GM21529 (cell line): ENCODE measurements at regions not wholly inside any gene's neighbourhood (a gene's known extent, or its start where the extent isn't known, plus 50 kb on each side); places are given as distances from the start of the nearest gene placed in this dataset.
A peak's percentile ranks its signal among the peaks of the same experiment; 100 is the strongest.

Experiments used
- ATAC-seq: cut with Tn5 transposase; IDR thresholded peaks from one replicate; pipeline ENCODE4 v1.9.1; 2021; ENCODE audit not compliant: unreplicated experiment

GRCh38 chr6:141593311-141593710 is 539.4 kb upstream of the GJE1 start:
- ATAC-seq = no peak

- no peak for ATAC-seq
Measured at GRCh38 chr6:141587482-141588266, 545.1 kb upstream of the GJE1 start.

GRCh38 chr6:141580988-141581552 is 551.7 kb upstream of the GJE1 start:
- no peak for ATAC-seq

- ATAC-seq = no peak
Measured at GRCh38 chr6:141580131-141580530, 552.6 kb upstream of the GJE1 start.

GRCh38 chr6:141576751-141577150 is 556.0 kb upstream of the GJE1 start:
- no peak for ATAC-seq

- peak; percentile 91 for ATAC-seq
Measured at GRCh38 chr6:141562851-141563763, 569.6 kb upstream of the GJE1 start.

- peak; percentile 22 for ATAC-seq
Measured at GRCh38 chr6:141562186-141562811, 570.4 kb upstream of the GJE1 start.

GRCh38 chr6:141561154-141561553 is 571.6 kb upstream of the GJE1 start:
- no peak for ATAC-seq

- ATAC-seq = peak; percentile 77
Measured at GRCh38 chr6:141552463-141552862, 580.3 kb upstream of the GJE1 start.

GRCh38 chr6:141552031-141552430 is 580.7 kb upstream of the GJE1 start:
- ATAC-seq = no peak

- ATAC-seq = no peak
Measured at GRCh38 chr6:141551318-141551717, 581.4 kb upstream of the GJE1 start.

- ATAC-seq = no peak
Measured at GRCh38 chr6:141550471-141550870, 582.3 kb upstream of the GJE1 start.

GRCh38 chr6:141548966-141549365 is 583.8 kb upstream of the GJE1 start:
- ATAC-seq = no peak

- ATAC-seq = no peak
Measured at GRCh38 chr6:141541581-141542324, 591.0 kb upstream of the GJE1 start.

GRCh38 chr6:141540207-141540606 is 592.5 kb upstream of the GJE1 start:
- ATAC-seq = no peak

- no peak for ATAC-seq
Measured at GRCh38 chr6:141539617-141540016, 593.1 kb upstream of the GJE1 start.

GRCh38 chr6:141532211-141532610 is 600.5 kb upstream of the GJE1 start:
- ATAC-seq = no peak

- no peak for ATAC-seq
Measured at GRCh38 chr6:141531040-141531439, 601.7 kb upstream of the GJE1 start.

GRCh38 chr6:141528596-141528995 is 604.1 kb upstream of the GJE1 start:
- no peak for ATAC-seq

GRCh38 chr6:141526985-141527384 is 605.7 kb upstream of the GJE1 start:
- no peak for ATAC-seq

- ATAC-seq = no peak
Measured at GRCh38 chr6:141521440-141521839, 611.3 kb upstream of the GJE1 start.
